ENCODE measurements at regions not wholly inside any gene's neighbourhood (a gene's known extent, or its start where the extent isn't known, plus 50 kb on each side); places are given as distances from the start of the nearest gene placed in this dataset.

DNA sequence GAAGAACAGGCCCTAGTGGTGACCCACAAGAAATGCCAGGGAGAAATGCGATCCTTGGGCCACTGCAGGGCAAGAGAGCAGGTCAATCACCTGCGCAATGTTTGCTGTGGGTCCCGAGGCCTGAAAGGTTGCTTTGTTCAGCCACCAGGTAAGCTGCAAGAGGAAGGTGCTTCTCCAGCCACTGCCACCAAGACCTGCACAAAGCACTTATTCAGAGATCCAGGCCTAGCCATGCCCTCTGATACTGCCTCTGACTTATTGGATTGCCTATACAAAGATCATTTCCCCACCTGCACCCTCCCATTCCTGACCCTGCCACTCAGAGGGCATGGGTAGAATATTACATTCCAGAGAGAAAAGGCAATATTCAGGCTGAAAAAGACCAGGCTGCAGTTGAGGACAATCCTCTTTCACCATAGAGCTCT, 349.4 kb upstream of the NFIA start:
- FAIRE-seq (no peak), DNase-seq (ENCODE audit: insufficient read length) (no peak)
- TF ChIP-seq POLR2A (IDR thresholded peaks at IDR 0.05; ENCODE audit: low read depth, low read length): no peak
- no peak for TF ChIP-seq TAF1 (IDR thresholded peaks at IDR 0.05; ENCODE audit: borderline replicate concordance, low read depth, low read length)
- TF ChIP-seq POLR2AphosphoS5 (IDR thresholded peaks at IDR 0.05; ENCODE audit: low read depth, low read length): no peak

DNA sequence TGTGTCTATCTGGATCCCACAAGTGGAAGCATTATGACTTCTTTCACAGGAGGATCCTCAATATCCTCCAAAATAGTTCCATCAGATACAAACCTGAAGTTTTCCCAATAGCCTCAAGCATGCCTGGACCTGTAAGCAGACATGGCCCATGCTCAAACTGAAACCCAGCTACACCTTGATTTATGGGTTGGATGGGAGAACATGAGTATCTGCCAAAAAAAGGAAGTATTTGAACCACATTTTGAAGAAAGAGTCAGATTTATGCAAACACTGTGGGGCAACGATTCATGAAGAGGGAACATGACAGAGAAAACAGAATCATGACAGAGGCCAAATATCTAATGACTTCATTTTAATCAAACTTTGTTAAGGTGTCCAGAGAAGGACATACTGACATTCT, 351.0 kb upstream of the NFIA start:
- TF ChIP-seq POLR2A (IDR thresholded peaks at IDR 0.05; ENCODE audit: low read depth, low read length) (no peak), POLR2AphosphoS5 (IDR thresholded peaks at IDR 0.05; ENCODE audit: low read depth, low read length) (no peak), TAF1 (IDR thresholded peaks at IDR 0.05; ENCODE audit: borderline replicate concordance, low read depth, low read length) (no peak)
- DNase-seq (ENCODE audit: insufficient read length) (no peak), FAIRE-seq (no peak)

DNA sequence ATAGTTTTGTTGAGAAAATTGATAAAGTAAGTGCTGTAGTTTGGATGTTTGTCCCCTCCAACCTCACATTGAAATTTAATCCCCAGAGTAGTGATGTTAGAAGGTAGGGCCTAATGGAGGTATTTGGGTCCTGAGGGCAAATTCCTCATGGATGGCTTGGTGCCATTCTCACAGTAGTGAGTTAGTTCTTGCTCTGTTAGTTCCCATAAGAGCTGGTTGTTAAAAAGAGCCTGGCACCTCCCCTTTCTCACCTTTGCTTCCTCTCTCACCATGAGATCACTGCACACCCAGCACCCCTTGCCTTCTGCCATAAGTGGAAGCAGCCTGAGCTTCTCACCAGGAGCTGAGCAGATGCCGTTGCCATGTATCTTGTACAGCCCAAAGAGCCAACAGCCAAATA, 354.8 kb upstream of the NFIA start:
- TF ChIP-seq POLR2AphosphoS5 (IDR thresholded peaks at IDR 0.05; ENCODE audit: low read depth, low read length) (no peak), TAF1 (IDR thresholded peaks at IDR 0.05; ENCODE audit: borderline replicate concordance, low read depth, low read length) (no peak), POLR2A (IDR thresholded peaks at IDR 0.05; ENCODE audit: low read depth, low read length) (no peak)
- FAIRE-seq (no peak), DNase-seq (ENCODE audit: insufficient read length) (no peak)

DNA sequence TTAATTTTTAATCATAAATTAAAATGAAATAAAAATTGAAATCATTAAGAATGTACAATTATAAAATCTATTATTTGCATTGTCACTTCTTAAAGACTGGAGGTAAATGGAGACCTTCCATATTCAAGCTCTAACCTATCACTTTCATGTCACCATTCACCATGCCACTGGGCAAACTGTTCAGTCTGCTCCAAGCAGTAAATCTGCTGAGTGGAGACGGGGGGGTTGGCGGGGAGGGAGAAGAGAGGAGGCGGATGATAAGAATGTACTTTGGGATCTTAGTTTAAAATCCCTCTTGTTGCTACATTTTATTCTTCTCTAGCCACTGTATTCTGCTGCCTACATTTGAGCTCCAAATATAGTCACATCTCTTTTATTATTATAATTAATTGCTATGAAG, 365.9 kb upstream of the NFIA start:
- TF ChIP-seq POLR2A (IDR thresholded peaks at IDR 0.05; ENCODE audit: low read depth, low read length): no peak
- TF ChIP-seq TAF1 (IDR thresholded peaks at IDR 0.05; ENCODE audit: borderline replicate concordance, low read depth, low read length): no peak
- no peak for TF ChIP-seq POLR2AphosphoS5 (IDR thresholded peaks at IDR 0.05; ENCODE audit: low read depth, low read length)
- DNase-seq (ENCODE audit: insufficient read length) (no peak), FAIRE-seq (no peak)

DNA sequence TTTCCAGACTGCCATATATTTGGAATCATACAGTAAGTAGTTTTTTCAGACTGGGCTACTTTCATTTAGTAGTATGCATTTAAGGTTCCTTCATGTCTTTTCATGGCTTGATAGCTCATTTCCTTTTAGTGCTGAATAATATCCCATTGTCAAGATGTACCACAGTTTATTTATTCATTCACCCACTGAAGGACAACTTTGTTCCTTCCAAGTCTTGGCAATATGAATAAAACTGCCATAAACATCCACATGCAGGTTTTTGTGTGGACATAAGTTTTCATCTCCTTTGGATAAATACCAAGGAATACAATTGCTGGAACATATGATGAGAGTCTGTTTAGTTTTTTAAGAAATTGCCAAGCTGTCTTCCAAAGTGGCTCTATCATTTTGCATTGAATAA, 366.4 kb upstream of the NFIA start:
- TF ChIP-seq POLR2A (IDR thresholded peaks at IDR 0.05; ENCODE audit: low read depth, low read length) (no peak), POLR2AphosphoS5 (IDR thresholded peaks at IDR 0.05; ENCODE audit: low read depth, low read length) (no peak)
- no peak for DNase-seq (ENCODE audit: insufficient read length)
- FAIRE-seq: no peak

DNA sequence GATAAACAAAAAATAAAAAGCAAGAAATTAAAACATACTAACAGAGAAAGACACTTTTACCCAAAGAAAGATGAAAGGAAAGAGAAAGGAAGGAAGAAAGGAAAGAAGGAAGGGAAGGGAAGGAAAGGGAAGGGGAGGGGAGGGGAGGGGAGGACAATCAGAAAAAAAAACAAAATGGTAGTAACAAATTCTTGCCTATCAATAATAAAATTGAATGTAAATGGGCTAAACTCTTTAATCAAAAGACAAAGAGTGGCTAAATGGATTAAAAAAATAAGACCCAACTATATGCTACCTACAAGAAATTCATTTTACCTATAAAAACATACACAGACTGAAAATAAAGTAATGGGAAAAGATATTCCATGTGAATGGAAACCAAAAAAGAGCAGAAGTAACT, 372.9 kb upstream of the NFIA start:
- no peak for FAIRE-seq

DNA sequence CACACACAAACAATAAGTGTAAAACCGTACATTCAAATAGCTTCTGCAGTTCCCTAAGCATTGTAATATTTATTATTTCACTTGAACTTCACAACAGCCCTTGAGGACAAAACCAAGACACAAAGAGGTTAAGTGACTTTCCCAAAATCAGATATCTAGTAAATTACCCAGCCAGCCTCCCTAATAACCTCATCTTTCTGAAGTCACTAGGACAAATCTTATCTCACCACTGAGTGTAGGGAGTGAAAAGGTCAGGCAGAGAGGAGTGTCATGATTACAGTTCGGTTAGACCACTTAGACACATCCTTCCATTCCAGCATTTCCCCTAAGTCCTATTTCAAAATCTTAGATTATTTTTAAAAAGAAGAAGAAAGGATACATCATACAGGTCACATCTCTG, 377.3 kb upstream of the NFIA start:
- TF ChIP-seq POLR2A (IDR thresholded peaks at IDR 0.05; ENCODE audit: low read depth, low read length): no peak
- no peak for TF ChIP-seq TAF1 (IDR thresholded peaks at IDR 0.05; ENCODE audit: borderline replicate concordance, low read depth, low read length)
- no peak for TF ChIP-seq POLR2AphosphoS5 (IDR thresholded peaks at IDR 0.05; ENCODE audit: low read depth, low read length)
- DNase-seq (ENCODE audit: insufficient read length) (no peak), FAIRE-seq (no peak)

More for the DNA sequence above, 372.9 kb upstream of the NFIA start:
- TF ChIP-seq TAF1 (IDR thresholded peaks at IDR 0.05; ENCODE audit: borderline replicate concordance, low read depth, low read length) (no peak), POLR2AphosphoS5 (IDR thresholded peaks at IDR 0.05; ENCODE audit: low read depth, low read length) (no peak), POLR2A (IDR thresholded peaks at IDR 0.05; ENCODE audit: low read depth, low read length) (no peak)
- DNase-seq (ENCODE audit: insufficient read length): no peak

DNA sequence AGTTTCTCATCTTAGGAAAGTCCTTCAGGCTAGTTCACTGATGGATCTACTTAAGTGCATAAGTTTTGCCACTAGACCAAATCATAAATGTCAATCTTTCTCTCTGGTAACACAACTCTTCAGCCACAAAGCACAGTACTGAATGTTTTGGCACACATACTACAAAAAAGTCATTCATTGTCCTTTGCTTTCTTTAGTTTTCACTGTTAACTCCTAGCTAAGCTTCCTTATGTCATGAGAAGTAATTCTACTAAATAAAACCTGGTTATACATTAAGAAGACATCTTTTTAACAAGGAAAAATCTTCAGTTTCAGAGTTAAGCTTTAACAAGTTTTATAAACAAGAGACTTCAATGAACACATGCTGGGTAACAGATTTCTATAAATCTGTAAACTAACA, 379.2 kb upstream of the NFIA start:
- no peak for TF ChIP-seq TAF1 (IDR thresholded peaks at IDR 0.05; ENCODE audit: borderline replicate concordance, low read depth, low read length)
- no peak for TF ChIP-seq POLR2AphosphoS5 (IDR thresholded peaks at IDR 0.05; ENCODE audit: low read depth, low read length)
- no peak for TF ChIP-seq POLR2A (IDR thresholded peaks at IDR 0.05; ENCODE audit: low read depth, low read length)
- DNase-seq (ENCODE audit: insufficient read length) (no peak), FAIRE-seq (no peak)

DNA sequence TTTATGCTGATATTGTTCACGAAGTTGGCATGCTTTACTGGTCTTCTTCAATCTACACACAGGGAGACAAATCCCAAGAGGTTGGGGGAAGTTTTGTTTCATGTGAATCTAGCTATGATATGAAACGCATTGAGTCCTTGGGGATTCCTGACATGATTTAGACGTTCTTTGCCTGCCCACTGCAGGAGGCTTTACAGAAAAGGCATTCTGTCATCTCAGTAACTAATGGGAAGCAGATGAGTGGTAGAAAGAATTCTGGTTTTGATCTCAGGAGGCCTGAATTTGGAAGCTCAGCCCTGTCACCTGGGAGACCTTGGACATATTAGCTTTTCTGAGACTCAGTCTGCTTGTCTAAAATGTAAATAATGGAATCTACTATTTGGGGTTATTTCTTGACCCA, 383.0 kb upstream of the NFIA start:
- no peak for FAIRE-seq

DNA sequence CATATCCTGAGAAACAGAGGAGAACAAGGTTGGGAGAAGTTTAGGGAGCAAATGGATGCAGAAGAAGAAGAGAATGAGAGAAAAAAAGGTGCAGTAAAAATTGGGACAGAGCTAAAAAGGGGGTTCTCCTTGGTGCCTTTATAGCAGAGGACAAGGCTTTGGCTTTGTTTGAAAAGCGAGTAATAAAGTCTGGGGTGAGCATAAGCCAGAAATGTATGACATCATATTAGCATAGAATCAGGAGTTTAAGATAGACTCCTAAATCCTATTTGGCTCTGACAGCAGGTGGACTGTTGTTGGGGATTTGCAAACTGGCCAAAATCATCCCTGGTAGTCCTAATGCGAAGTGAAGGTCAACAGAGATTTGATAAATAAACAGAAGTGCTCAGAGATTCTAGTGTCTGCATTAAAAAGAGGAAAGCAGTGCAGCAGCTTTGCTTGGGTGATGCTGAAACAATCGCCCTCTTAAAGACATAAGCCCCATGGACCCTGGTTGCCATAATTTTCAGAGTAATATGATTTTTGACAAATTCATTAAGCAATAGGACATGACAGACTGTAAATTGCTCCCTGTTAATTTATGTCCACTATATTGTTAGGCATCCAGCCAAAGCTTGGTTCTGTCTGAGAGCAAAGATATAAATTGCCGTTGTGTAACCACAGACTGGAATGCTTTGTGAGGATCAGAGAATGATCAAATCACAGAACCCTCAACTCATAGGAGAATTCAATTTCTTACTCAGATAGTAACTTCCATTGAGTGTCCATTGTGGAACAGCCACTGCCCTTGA, 385.0 kb upstream of the NFIA start:
- FAIRE-seq (no peak), DNase-seq (ENCODE audit: insufficient read length) (no peak)
- TF ChIP-seq POLR2A (IDR thresholded peaks at IDR 0.05; ENCODE audit: low read depth, low read length): no peak
- no peak for TF ChIP-seq POLR2AphosphoS5 (IDR thresholded peaks at IDR 0.05; ENCODE audit: low read depth, low read length)
- TF ChIP-seq TAF1 (IDR thresholded peaks at IDR 0.05; ENCODE audit: borderline replicate concordance, low read depth, low read length): no peak

More for the DNA sequence above, 383.0 kb upstream of the NFIA start:
- no peak for DNase-seq (ENCODE audit: insufficient read length)
- no peak for TF ChIP-seq TAF1 (IDR thresholded peaks at IDR 0.05; ENCODE audit: borderline replicate concordance, low read depth, low read length)
- no peak for TF ChIP-seq POLR2AphosphoS5 (IDR thresholded peaks at IDR 0.05; ENCODE audit: low read depth, low read length)
- no peak for TF ChIP-seq POLR2A (IDR thresholded peaks at IDR 0.05; ENCODE audit: low read depth, low read length)

DNA sequence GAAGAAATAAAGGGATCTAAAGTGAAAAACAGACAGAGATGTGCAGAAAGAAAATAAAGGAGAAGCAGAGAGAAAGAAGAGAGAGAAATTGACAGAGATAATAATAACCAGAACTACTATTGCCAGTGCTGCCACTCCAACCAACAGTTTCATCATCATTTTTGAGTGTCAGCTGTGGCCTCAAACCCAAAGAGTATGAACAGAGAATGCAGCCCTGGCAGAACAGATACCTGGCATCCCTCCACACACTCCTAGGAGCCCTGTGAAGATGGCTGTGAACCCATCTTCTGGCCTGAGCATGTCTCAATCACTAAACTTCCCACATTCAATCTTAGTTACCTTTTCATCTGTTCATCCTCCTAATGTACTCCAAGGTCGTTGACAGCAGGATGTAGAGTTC, 385.8 kb upstream of the NFIA start:
- TF ChIP-seq POLR2AphosphoS5 (IDR thresholded peaks at IDR 0.05; ENCODE audit: low read depth, low read length): no peak
- TF ChIP-seq TAF1 (IDR thresholded peaks at IDR 0.05; ENCODE audit: borderline replicate concordance, low read depth, low read length): no peak
- no peak for TF ChIP-seq POLR2A (IDR thresholded peaks at IDR 0.05; ENCODE audit: low read depth, low read length)
- no peak for FAIRE-seq

DNA sequence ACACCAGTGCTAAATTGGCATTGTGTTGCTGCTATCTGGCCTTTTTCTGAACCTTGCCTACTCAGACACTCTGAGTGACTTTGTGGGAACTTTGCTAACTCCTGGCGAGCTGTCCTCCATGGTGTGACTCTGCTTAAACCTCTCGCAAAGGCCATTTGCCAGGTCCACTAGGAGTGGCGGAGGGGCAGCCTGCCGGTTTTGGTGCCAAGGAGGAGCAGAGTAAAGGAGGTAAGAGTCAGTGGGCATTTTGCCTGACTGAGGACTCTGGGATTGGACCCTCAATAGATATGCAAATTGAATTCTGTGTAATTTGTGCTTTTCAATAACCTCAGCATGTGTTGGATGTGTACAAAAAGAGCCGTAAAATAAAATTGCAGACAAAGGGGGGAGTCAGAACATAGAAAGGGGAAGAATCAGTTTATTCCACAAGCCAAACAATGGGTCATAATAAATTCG, 386.6 kb upstream of the NFIA start:
- DNase-seq (ENCODE audit: insufficient read length) (no peak), FAIRE-seq (no peak)
- TF ChIP-seq POLR2A (IDR thresholded peaks at IDR 0.05; ENCODE audit: low read depth, low read length) (no peak), TAF1 (IDR thresholded peaks at IDR 0.05; ENCODE audit: borderline replicate concordance, low read depth, low read length) (no peak), POLR2AphosphoS5 (IDR thresholded peaks at IDR 0.05; ENCODE audit: low read depth, low read length) (no peak)

More for the DNA sequence above, 385.8 kb upstream of the NFIA start:
- no peak for DNase-seq (ENCODE audit: insufficient read length)

Measured in GM12892 (cell line).